SK-N-SH (cell line): ENCODE measurements at regions not wholly inside any gene's neighbourhood (a gene's known extent, or its start where the extent isn't known, plus 50 kb on each side); places are given as distances from the start of the nearest gene placed in this dataset.

Experiments used
- CTCF ChIA-PET: fragments of 300-600, 350-600 bp; formaldehyde crosslinking; extraction: SDS; loops from one replicate; lab custom pipeline; 2021; lab: Yijun Ruan, JAX
- POLR2A ChIA-PET: fragments of 350-600 bp; sonication (Branson Sonifier 250); formaldehyde crosslinking; extraction: SDS; loops from one replicate; lab custom pipeline; 2020; ENCODE audit warnings: antibody characterized with exemption, inconsistent platforms; lab: Yijun Ruan, JAX
- DNase-seq: peaks from one replicate; pipeline ENCODE4 v3.0.0; 2012
- H2AFZ ChIP-seq: fragments of 200-600 bp; sonication (generic); 2 replicates; pipeline ENCODE4 v1.8.1; 2016; ENCODE audit warnings: antibody characterized with exemption, mild to moderate bottlenecking, low read depth
- H3F3A ChIP-seq: fragments of 200-600 bp; sonication (generic); replicated peaks from 2 replicates; pipeline ENCODE3; 2016; ENCODE audit warnings: antibody characterized with exemption, mild to moderate bottlenecking; ENCODE audit not compliant: insufficient read depth
- H3K27ac ChIP-seq, 2 experiments: fragments of 200-500 bp in 1 of 2; fragments of 200-600 bp in 1 of 2; sonication (Bioruptor generic) in 1 of 2; sonication (generic), shearing (Covaris generic) in 1 of 2; 2 replicates each; pipeline versions ENCODE4 v1.5.1 to v1.6.1; 2014 to 2016; ENCODE audit warnings: low read depth in 2 of 2, inconsistent platforms in 1 of 2, low read length in 1 of 2, mild to moderate bottlenecking in 1 of 2, mixed read lengths in 1 of 2
- H3K27me3 ChIP-seq: fragments of 200-600 bp; sonication (generic), shearing (Covaris generic); 2 replicates; pipeline ENCODE4 v1.6.1; 2016; ENCODE audit warnings: mixed run types; ENCODE audit not compliant: insufficient read depth
- H3K36me3 ChIP-seq, 2 experiments: fragments of 200-500 bp in 1 of 2; fragments of 200-600 bp in 1 of 2; sonication (Bioruptor generic) in 1 of 2; sonication (generic) in 1 of 2; replicated peaks in 1 of 2; 2 replicates each; pipeline versions ENCODE3 to v1.5.1; 2014 to 2016; ENCODE audit warnings: low read length in 1 of 2, mild to moderate bottlenecking in 1 of 2; ENCODE audit not compliant: insufficient read depth in 2 of 2, control insufficient read depth in 1 of 2
- H3K4me1 ChIP-seq, 2 experiments: fragments of 200-500 bp in 1 of 2; fragments of 200-600 bp in 1 of 2; sonication (Bioruptor generic) in 1 of 2; sonication (generic), shearing (Covaris generic) in 1 of 2; 2 replicates each; pipeline versions ENCODE4 v1.5.1 to v1.6.1; 2014 to 2016; ENCODE audit warnings: low read depth in 1 of 2, low read length in 1 of 2, mixed run types in 1 of 2; ENCODE audit not compliant: insufficient read depth in 2 of 2, control insufficient read depth in 1 of 2
- H3K4me2 ChIP-seq: fragments of 200-600 bp; sonication (generic), shearing (Covaris generic); 2 replicates; pipeline ENCODE4 v1.6.1; 2017; ENCODE audit warnings: mixed run types
- H3K4me3 ChIP-seq, 2 experiments: fragments of 200-500 bp in 1 of 2; fragments of 200-600 bp in 1 of 2; sonication (Bioruptor generic) in 1 of 2; sonication (generic), shearing (Covaris generic) in 1 of 2; 2 replicates each; pipeline versions ENCODE4 v1.5.1 to v1.8.1; 2014 to 2016; ENCODE audit warnings: low read depth in 2 of 2, inconsistent platforms in 1 of 2, low read length in 1 of 2, mild to moderate bottlenecking in 1 of 2, mixed read lengths in 1 of 2, moderate library complexity in 1 of 2
- H3K79me2 ChIP-seq: fragments of 200-600 bp; sonication (generic); 2 replicates; pipeline ENCODE4 v1.8.1; 2017; ENCODE audit warnings: mild to moderate bottlenecking; ENCODE audit not compliant: insufficient read depth
- H3K9ac ChIP-seq: fragments of 200-600 bp; sonication (generic); 2 replicates; pipeline ENCODE4 v1.6.1; 2017; ENCODE audit warnings: mixed run types
- H3K9me2 ChIP-seq: fragments of 200-600 bp; sonication (generic); 2 replicates; pipeline ENCODE4 v1.6.1; 2017; ENCODE audit warnings: mixed run types
- H3K9me3 ChIP-seq: fragments of 200-600 bp; sonication (generic); 2 replicates; pipeline ENCODE4 v1.6.1; 2017; ENCODE audit warnings: mixed run types, mild to moderate bottlenecking, moderate library complexity
- H4K20me1 ChIP-seq: fragments of 200-600 bp; sonication (generic); 2 replicates; pipeline ENCODE4 v1.6.1; 2017; ENCODE audit warnings: mild to moderate bottlenecking, mixed run types; ENCODE audit not compliant: insufficient read depth
- ELF1 ChIP-seq: IDR thresholded peaks from 2 replicates; pipeline ENCODE4 v1.4.0; 2012
- EZH2phosphoT487 ChIP-seq: fragments of 200-600 bp; sonication (generic); IDR thresholded peaks from 2 replicates; pipeline ENCODE4 v1.6.1; 2017; ENCODE audit warnings: low read depth, mixed run types, mild to moderate bottlenecking, antibody characterized with exemption, moderate library complexity, borderline replicate concordance
- FOSL2 ChIP-seq: IDR thresholded peaks from 2 replicates; pipeline ENCODE4 v1.4.0; 2012; ENCODE audit warnings: low read depth, mild to moderate bottlenecking, moderate library complexity, borderline replicate concordance
- FOXJ3 ChIP-seq: sonication (generic); formaldehyde crosslinking; IDR thresholded peaks from 2 replicates; pipeline ENCODE4 v1.5.1; 2020; ENCODE audit warnings: mild to moderate bottlenecking, missing genetic modification reagents
- FOXM1 ChIP-seq: IDR thresholded peaks from 2 replicates; pipeline ENCODE4 v1.4.0; 2012; ENCODE audit warnings: low read depth, mild to moderate bottlenecking
- GABPA ChIP-seq: IDR thresholded peaks from 2 replicates; pipeline ENCODE4 v1.4.0; 2012; ENCODE audit warnings: low read depth, mild to moderate bottlenecking
- GATA2 ChIP-seq: sonication (generic); formaldehyde crosslinking; IDR thresholded peaks from 2 replicates; pipeline ENCODE4 v1.5.0; 2020; ENCODE audit warnings: mild to moderate bottlenecking, missing genetic modification reagents
- JUND ChIP-seq: IDR thresholded peaks from 2 replicates; pipeline ENCODE4 v1.4.0; 2012
- MAX ChIP-seq: IDR thresholded peaks from 2 replicates; pipeline ENCODE4 v1.4.0; 2012; ENCODE audit warnings: low read depth
- MEF2A ChIP-seq: IDR thresholded peaks from 2 replicates; pipeline ENCODE4 v1.4.0; 2012; ENCODE audit warnings: low read depth, borderline replicate concordance
- NFIC ChIP-seq: IDR thresholded peaks from 2 replicates; pipeline ENCODE4 v1.4.0; 2012; ENCODE audit warnings: borderline replicate concordance
- POLR2AphosphoS5 ChIP-seq: IDR thresholded peaks from 2 replicates; pipeline ENCODE4 v1.6.1; 2012; ENCODE audit warnings: low read depth, low read length
- RCOR1 ChIP-seq: fragments of 150-350 bp; IDR thresholded peaks from 2 replicates; pipeline ENCODE4 v1.6.1; 2017; ENCODE audit warnings: antibody characterized with exemption, low read length
- RXRA ChIP-seq: IDR thresholded peaks from 2 replicates; pipeline ENCODE4 v1.4.0; 2012; ENCODE audit warnings: low read depth, mild to moderate bottlenecking, borderline replicate concordance
- SIN3A ChIP-seq: IDR thresholded peaks from 2 replicates; pipeline ENCODE4 v1.6.1; 2012; ENCODE audit warnings: low read depth, mild to moderate bottlenecking, low read length, moderate library complexity, borderline replicate concordance
- TAF1 ChIP-seq: IDR thresholded peaks from 2 replicates; pipeline ENCODE4 v1.6.1; 2012; ENCODE audit warnings: low read depth, mild to moderate bottlenecking, low read length, moderate library complexity, borderline replicate concordance
- TCF12 ChIP-seq: IDR thresholded peaks from 2 replicates; pipeline ENCODE4 v1.4.0; 2012
- YY1 ChIP-seq: IDR thresholded peaks from 2 replicates; pipeline ENCODE4 v1.4.0; 2012; ENCODE audit warnings: low read depth, mild to moderate bottlenecking
- WGBS: methylation state at CpG from one replicate; pipeline ENCODE4 v1.1.6; 2017; ENCODE audit warnings: low lambda C conversion rate; 5-methylcytosine and 5-hydroxymethylcytosine counted together
- TF ChIP-seq, protein P1 (sequence below): fragments of 200-600 bp; sonication (generic); IDR thresholded peaks from 2 replicates; pipeline ENCODE4 v1.6.1; 2017; ENCODE audit warnings: antibody characterized with exemption, mild to moderate bottlenecking, moderate library complexity
- TF ChIP-seq, protein P2 (sequence below): IDR thresholded peaks from 2 replicates; pipeline ENCODE4 v1.6.1; 2012; ENCODE audit warnings: mild to moderate bottlenecking, low read depth, low read length, moderate library complexity

DNA sequence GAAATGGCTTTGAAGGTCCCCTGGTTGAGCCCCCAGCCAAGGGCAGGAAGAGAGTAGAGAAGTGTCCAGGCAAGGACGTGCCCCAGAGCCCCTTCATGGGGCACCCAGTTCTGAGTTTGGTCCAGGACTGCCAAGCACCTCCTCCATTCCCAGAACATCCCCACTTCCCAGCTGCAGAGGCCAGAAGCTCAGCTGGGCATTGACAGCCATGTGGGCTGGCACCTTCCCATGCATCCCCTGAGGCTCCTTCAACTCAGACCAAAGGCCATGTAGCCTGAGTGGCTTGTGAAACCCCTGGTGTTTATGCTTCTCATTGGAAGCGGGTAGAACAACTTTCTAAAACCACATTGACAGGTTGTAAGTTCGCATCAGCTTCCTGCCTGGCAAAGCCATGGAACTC lies 789.6 kb downstream of the TBC1D22A start:
- Histone ChIP-seq H4K20me1 (no peaks in the 10 kb centered on the region), H3K79me2 (no peaks in the 10 kb centered on the region), H2AFZ (no peak overlapping the region), H3K9ac (no peak overlapping the region), H3K4me3 (no peak overlapping the region), H3K4me2 (no peak overlapping the region), H3K27ac (no peak overlapping the region), H3F3A (no peaks in the 10 kb centered on the region), H3K36me3 (no peaks in the 10 kb centered on the region), H3K27me3 (peaks cover 6% of the 10 kb centered on the region), H3K9me2 (no peaks in the 10 kb centered on the region), H3K4me1 (no peaks in the 10 kb centered on the region), H3K9me3 (no peaks in the 10 kb centered on the region)
- 18% methylated on average over 3 of the region's 3 CpGs for WGBS
- no peak for DNase-seq
- CTCF ChIA-PET: no interaction called here
- POLR2A ChIA-PET: no interaction called here
- TF ChIP-seq RXRA: no peak
- no peak for TF ChIP-seq GABPA
- TF ChIP-seq FOXJ3 (CRISPR knock-in tag): no peak
- TF ChIP-seq FOXM1: no peak
- TF ChIP-seq MEF2A: no peak
- no peak for TF ChIP-seq MAX
- no peak for TF ChIP-seq RCOR1
- TF ChIP-seq EZH2phosphoT487: no peak
- no peak for TF ChIP-seq YY1
- TF ChIP-seq, protein P1, sequence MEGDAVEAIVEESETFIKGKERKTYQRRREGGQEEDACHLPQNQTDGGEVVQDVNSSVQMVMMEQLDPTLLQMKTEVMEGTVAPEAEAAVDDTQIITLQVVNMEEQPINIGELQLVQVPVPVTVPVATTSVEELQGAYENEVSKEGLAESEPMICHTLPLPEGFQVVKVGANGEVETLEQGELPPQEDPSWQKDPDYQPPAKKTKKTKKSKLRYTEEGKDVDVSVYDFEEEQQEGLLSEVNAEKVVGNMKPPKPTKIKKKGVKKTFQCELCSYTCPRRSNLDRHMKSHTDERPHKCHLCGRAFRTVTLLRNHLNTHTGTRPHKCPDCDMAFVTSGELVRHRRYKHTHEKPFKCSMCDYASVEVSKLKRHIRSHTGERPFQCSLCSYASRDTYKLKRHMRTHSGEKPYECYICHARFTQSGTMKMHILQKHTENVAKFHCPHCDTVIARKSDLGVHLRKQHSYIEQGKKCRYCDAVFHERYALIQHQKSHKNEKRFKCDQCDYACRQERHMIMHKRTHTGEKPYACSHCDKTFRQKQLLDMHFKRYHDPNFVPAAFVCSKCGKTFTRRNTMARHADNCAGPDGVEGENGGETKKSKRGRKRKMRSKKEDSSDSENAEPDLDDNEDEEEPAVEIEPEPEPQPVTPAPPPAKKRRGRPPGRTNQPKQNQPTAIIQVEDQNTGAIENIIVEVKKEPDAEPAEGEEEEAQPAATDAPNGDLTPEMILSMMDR: no peak
- TF ChIP-seq TCF12: no peak
- TF ChIP-seq SIN3A: no peak
- TF ChIP-seq NFIC: no peak
- no peak for TF ChIP-seq ELF1
- TF ChIP-seq JUND: no peak
- TF ChIP-seq, protein P2, sequence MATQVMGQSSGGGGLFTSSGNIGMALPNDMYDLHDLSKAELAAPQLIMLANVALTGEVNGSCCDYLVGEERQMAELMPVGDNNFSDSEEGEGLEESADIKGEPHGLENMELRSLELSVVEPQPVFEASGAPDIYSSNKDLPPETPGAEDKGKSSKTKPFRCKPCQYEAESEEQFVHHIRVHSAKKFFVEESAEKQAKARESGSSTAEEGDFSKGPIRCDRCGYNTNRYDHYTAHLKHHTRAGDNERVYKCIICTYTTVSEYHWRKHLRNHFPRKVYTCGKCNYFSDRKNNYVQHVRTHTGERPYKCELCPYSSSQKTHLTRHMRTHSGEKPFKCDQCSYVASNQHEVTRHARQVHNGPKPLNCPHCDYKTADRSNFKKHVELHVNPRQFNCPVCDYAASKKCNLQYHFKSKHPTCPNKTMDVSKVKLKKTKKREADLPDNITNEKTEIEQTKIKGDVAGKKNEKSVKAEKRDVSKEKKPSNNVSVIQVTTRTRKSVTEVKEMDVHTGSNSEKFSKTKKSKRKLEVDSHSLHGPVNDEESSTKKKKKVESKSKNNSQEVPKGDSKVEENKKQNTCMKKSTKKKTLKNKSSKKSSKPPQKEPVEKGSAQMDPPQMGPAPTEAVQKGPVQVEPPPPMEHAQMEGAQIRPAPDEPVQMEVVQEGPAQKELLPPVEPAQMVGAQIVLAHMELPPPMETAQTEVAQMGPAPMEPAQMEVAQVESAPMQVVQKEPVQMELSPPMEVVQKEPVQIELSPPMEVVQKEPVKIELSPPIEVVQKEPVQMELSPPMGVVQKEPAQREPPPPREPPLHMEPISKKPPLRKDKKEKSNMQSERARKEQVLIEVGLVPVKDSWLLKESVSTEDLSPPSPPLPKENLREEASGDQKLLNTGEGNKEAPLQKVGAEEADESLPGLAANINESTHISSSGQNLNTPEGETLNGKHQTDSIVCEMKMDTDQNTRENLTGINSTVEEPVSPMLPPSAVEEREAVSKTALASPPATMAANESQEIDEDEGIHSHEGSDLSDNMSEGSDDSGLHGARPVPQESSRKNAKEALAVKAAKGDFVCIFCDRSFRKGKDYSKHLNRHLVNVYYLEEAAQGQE: no peak
- no peak for TF ChIP-seq GATA2 (CRISPR knock-in tag)
- TF ChIP-seq FOSL2: no peak
- TF ChIP-seq TAF1: no peak
- no peak for TF ChIP-seq POLR2AphosphoS5
